BLaER1 treated with 17β-estradiol and CSF1 and Interleukin-3, amounts not matched to agents 10 nM and 100 nM (cell line): ENCODE measurements at regions not wholly inside any gene's neighbourhood (a gene's known extent, or its start where the extent isn't known, plus 50 kb on each side); places are given as distances from the start of the nearest gene placed in this dataset.

Experiments used
- H3K27ac ChIP-seq, 11 experiments: shearing (Covaris generic); formaldehyde crosslinking; 2 replicates each; pipeline ENCODE4 v1.8.1; 2022
- H3K27me3 ChIP-seq, 11 experiments: shearing (Covaris generic); formaldehyde crosslinking; 2 replicates each; pipeline ENCODE4 v1.8.1; 2022
- H3K36me3 ChIP-seq, 11 experiments: shearing (Covaris generic); formaldehyde crosslinking; 2 replicates each; pipeline ENCODE4 v1.8.1; 2022
- H3K4me1 ChIP-seq, 10 experiments: shearing (Covaris generic); formaldehyde crosslinking; 2 replicates each; pipeline ENCODE4 v1.8.1; 2022
- H3K4me2 ChIP-seq, 11 experiments: shearing (Covaris generic); formaldehyde crosslinking; 2 replicates each; pipeline ENCODE4 v1.8.1; 2022
- H3K4me3 ChIP-seq, 10 experiments: shearing (Covaris generic); formaldehyde crosslinking; 2 replicates each; pipeline ENCODE4 v1.8.1; 2022
- H3K9ac ChIP-seq, 11 experiments: shearing (Covaris generic); formaldehyde crosslinking; 2 replicates each; pipeline ENCODE4 v1.8.1; 2022
- H3K9me3 ChIP-seq, 11 experiments: shearing (Covaris generic); formaldehyde crosslinking; replicated peaks in 1 of 11; 2 replicates each; pipeline ENCODE4 v1.8.1; 2022
- H4K20me1 ChIP-seq, 11 experiments: shearing (Covaris generic); formaldehyde crosslinking; 2 replicates each; pipeline ENCODE4 v1.8.1; 2022
- Cebpa-rat ChIP-seq, 11 experiments: shearing (Covaris generic); IDR thresholded peaks; 2 replicates each; pipeline ENCODE4 v1.8.1; 2022

- Histone ChIP-seq H3K27ac (no peak overlapping the region), H3K9me3 (peaks cover 0 to 10% (median 0%) of the 10 kb centered on the region in 11 experiments; a peak in 6 of 22 replicates), H4K20me1 (no peaks in the 10 kb centered on the region), H3K9ac (no peak overlapping the region), H3K27me3 (no peaks in the 10 kb centered on the region), H3K4me3 (no peak overlapping the region), H3K4me1 (peaks cover 0 to 54% (median 9%) of the 10 kb centered on the region in 10 experiments; a peak in 16 of 20 replicates), H3K4me2 (peak overlapping the region in 3 of 11 experiments; percentile 26 to 61 (median 51); a peak in 5 of 22 replicates), H3K36me3 (no peaks in the 10 kb centered on the region)
- no peak for TF ChIP-seq Cebpa-rat (IDR thresholded peaks at IDR 0.05)
Observed at GRCh38 chr10:4265964-4266363, 481.0 kb upstream of the KLF6 start.

GRCh38 chr10:4264209-4264865 is 479.3 kb upstream of the KLF6 start:
- H3K4me2 ChIP-seq = no peak overlapping the region
- H3K9ac ChIP-seq = no peak overlapping the region
- no peak overlapping the region for H3K4me3 ChIP-seq
- no peaks in the 10 kb centered on the region for H3K27me3 ChIP-seq
- TF ChIP-seq Cebpa-rat (IDR thresholded peaks at IDR 0.05) = no peak
- no peak overlapping the region for H3K27ac ChIP-seq
- no peaks in the 10 kb centered on the region for H3K36me3 ChIP-seq
- peaks cover 0 to 45% (median 0%) of the 10 kb centered on the region in 10 experiments; a peak in 7 of 20 replicates for H3K4me1 ChIP-seq
- H4K20me1 ChIP-seq = no peaks in the 10 kb centered on the region
- H3K9me3 ChIP-seq = peaks cover 0 to 10% (median 0%) of the 10 kb centered on the region in 11 experiments; a peak in 6 of 22 replicates

- Histone ChIP-seq H3K9me3 (peaks cover 0 to 8% (median 0%) of the 10 kb centered on the region in 11 experiments; a peak in 6 of 22 replicates), H3K4me3 (no peak overlapping the region), H3K27ac (no peak overlapping the region), H3K9ac (no peak overlapping the region), H3K36me3 (no peaks in the 10 kb centered on the region), H3K27me3 (no peaks in the 10 kb centered on the region), H3K4me1 (peaks cover 0 to 38% (median 0%) of the 10 kb centered on the region in 10 experiments; a peak in 7 of 20 replicates), H4K20me1 (no peaks in the 10 kb centered on the region), H3K4me2 (no peak overlapping the region)
- TF ChIP-seq Cebpa-rat (IDR thresholded peaks at IDR 0.05) = no peak
Observed at GRCh38 chr10:4263601-4263921, 478.6 kb upstream of the KLF6 start.

- Histone ChIP-seq H3K36me3 (no peaks in the 10 kb centered on the region), H3K4me2 (no peak overlapping the region), H3K27me3 (no peaks in the 10 kb centered on the region), H3K4me3 (no peak overlapping the region), H3K9me3 (peaks cover 0 to 2% (median 0%) of the 10 kb centered on the region in 11 experiments; a peak in 2 of 22 replicates), H3K27ac (no peak overlapping the region), H3K4me1 (peaks cover 0 to 32% (median 0%) of the 10 kb centered on the region in 10 experiments; a peak in 7 of 20 replicates), H3K9ac (no peak overlapping the region), H4K20me1 (no peaks in the 10 kb centered on the region)
- TF ChIP-seq Cebpa-rat (IDR thresholded peaks at IDR 0.05) = no peak
Observed at GRCh38 chr10:4262870-4263600, 478.0 kb upstream of the KLF6 start.

- no peaks in the 10 kb centered on the region for H3K9me3 ChIP-seq
- H3K4me3 ChIP-seq = no peak overlapping the region
- H3K4me1 ChIP-seq = peaks cover 0 to 28% (median 0%) of the 10 kb centered on the region in 10 experiments; a peak in 7 of 20 replicates
- H3K9ac ChIP-seq = no peak overlapping the region
- no peak for TF ChIP-seq Cebpa-rat (IDR thresholded peaks at IDR 0.05)
- H3K4me2 ChIP-seq = no peak overlapping the region
- no peak overlapping the region for H3K27ac ChIP-seq
- no peaks in the 10 kb centered on the region for H3K36me3 ChIP-seq
- H4K20me1 ChIP-seq = no peaks in the 10 kb centered on the region
- H3K27me3 ChIP-seq = no peaks in the 10 kb centered on the region
Observed at GRCh38 chr10:4262449-4262848, 477.4 kb upstream of the KLF6 start.

GRCh38 chr10:4260483-4261124 is 475.6 kb upstream of the KLF6 start:
- Histone ChIP-seq H3K4me2 (no peak overlapping the region), H3K4me3 (no peak overlapping the region), H3K27me3 (no peaks in the 10 kb centered on the region), H3K9me3 (peaks cover 0 to 11% (median 0%) of the 10 kb centered on the region in 11 experiments; a peak in 7 of 22 replicates), H3K4me1 (peaks cover 0 to 10% (median 0%) of the 10 kb centered on the region in 10 experiments; a peak in 3 of 20 replicates), H4K20me1 (no peaks in the 10 kb centered on the region), H3K9ac (no peak overlapping the region), H3K36me3 (no peaks in the 10 kb centered on the region), H3K27ac (no peak overlapping the region)
- no peak for TF ChIP-seq Cebpa-rat (IDR thresholded peaks at IDR 0.05)

GRCh38 chr10:4257939-4258465 is 473.0 kb upstream of the KLF6 start:
- H4K20me1 ChIP-seq = no peaks in the 10 kb centered on the region
- no peaks in the 10 kb centered on the region for H3K36me3 ChIP-seq
- H3K9ac ChIP-seq = no peak overlapping the region
- no peaks in the 10 kb centered on the region for H3K27me3 ChIP-seq
- H3K4me1 ChIP-seq = peaks cover 0 to 8% (median 0%) of the 10 kb centered on the region in 10 experiments; a peak in 2 of 20 replicates
- H3K9me3 ChIP-seq = peaks cover 0 to 34% (median 9%) of the 10 kb centered on the region in 11 experiments; a peak in 11 of 22 replicates
- no peak for TF ChIP-seq Cebpa-rat (IDR thresholded peaks at IDR 0.05)
- H3K4me3 ChIP-seq = no peak overlapping the region
- no peak overlapping the region for H3K27ac ChIP-seq
- H3K4me2 ChIP-seq = no peak overlapping the region

GRCh38 chr10:4256971-4257370 is 472.0 kb upstream of the KLF6 start:
- Histone ChIP-seq H3K36me3 (no peaks in the 10 kb centered on the region), H3K27me3 (no peaks in the 10 kb centered on the region), H3K27ac (no peak overlapping the region), H3K9ac (no peak overlapping the region), H3K4me1 (peaks cover 0 to 8% (median 0%) of the 10 kb centered on the region in 10 experiments; a peak in 2 of 20 replicates), H3K4me2 (no peak overlapping the region), H3K9me3 (peaks cover 0 to 34% (median 9%) of the 10 kb centered on the region in 11 experiments; a peak in 11 of 22 replicates), H3K4me3 (no peak overlapping the region), H4K20me1 (no peaks in the 10 kb centered on the region)
- TF ChIP-seq Cebpa-rat (IDR thresholded peaks at IDR 0.05) = no peak

- H4K20me1 ChIP-seq = no peaks in the 10 kb centered on the region
- H3K27me3 ChIP-seq = no peaks in the 10 kb centered on the region
- no peak overlapping the region for H3K4me3 ChIP-seq
- TF ChIP-seq Cebpa-rat (IDR thresholded peaks at IDR 0.05) = no peak
- no peak overlapping the region for H3K27ac ChIP-seq
- no peaks in the 10 kb centered on the region for H3K36me3 ChIP-seq
- H3K9ac ChIP-seq = no peak overlapping the region
- no peak overlapping the region for H3K4me2 ChIP-seq
- H3K9me3 ChIP-seq = peaks cover 0 to 34% (median 9%) of the 10 kb centered on the region in 11 experiments; a peak in 11 of 22 replicates
- peaks cover 0 to 8% (median 0%) of the 10 kb centered on the region in 10 experiments; a peak in 2 of 20 replicates for H3K4me1 ChIP-seq
Observed at GRCh38 chr10:4255751-4256150, 470.7 kb upstream of the KLF6 start.
